ENCODE measurements at regions not wholly inside any gene's neighbourhood (a gene's known extent, or its start where the extent isn't known, plus 50 kb on each side); places are given as distances from the start of the nearest gene placed in this dataset.

- TF ChIP-seq POLR2A (IDR thresholded peaks at IDR 0.05) (no peak), CTCF (IDR thresholded peaks at IDR 0.05) (no peak)
Measured at GRCh38 chr6:108752733-108753590, 95.3 kb upstream of the ARMC2 start.

Data from esophagus squamous epithelium (tissue), 4 donors.